Endothelial cell of umbilical vein (primary cell): ENCODE measurements at regions not wholly inside any gene's neighbourhood (a gene's known extent, or its start where the extent isn't known, plus 50 kb on each side); places are given as distances from the start of the nearest gene placed in this dataset.

ENCODE experiments used
- BruUV-seq: library from RNA; stranded (reverse); fragments of 400-500 nt; replicated peaks from 2 replicates; lab custom pipeline; 2021; lab: Mats Ljungman, UMichigan
- CTCF ChIA-PET: fragments of 300-600, 350-600 bp; sonication (Branson Sonifier 250); formaldehyde crosslinking; loops from one replicate; lab custom pipeline; 2021; ENCODE audit warnings: antibody characterized with exemption, inconsistent platforms; lab: Charles Lee
- POLR2A ChIA-PET: fragments of 300-600, 350-600 bp; sonication (Branson Sonifier 250); formaldehyde crosslinking; loops from one replicate; lab custom pipeline; 2021; ENCODE audit warnings: antibody characterized with exemption, inconsistent platforms; lab: Charles Lee
- DNase-seq: peaks from one replicate; pipeline ENCODE4 v3.0.0-alpha.2; 2011; ENCODE audit warnings: low read depth, low spot score
- FAIRE-seq: peaks from 2 replicates; lab custom pipeline; 2011; peaks lifted over from hg19 to GRCh38; lab: Jason Lieb, UNC
- H2AFZ ChIP-seq: 2 replicates; pipeline ENCODE4 v1.6.0; 2012; ENCODE audit warnings: low read depth, low read length, control low read depth, inconsistent platforms
- H3K27ac ChIP-seq: 2 replicates; pipeline ENCODE4 v1.5.1; 2011; ENCODE audit warnings: low read depth, mild to moderate bottlenecking, control low read depth, low read length, moderate library complexity; ENCODE audit not compliant: insufficient read depth
- H3K27me3 ChIP-seq, 2 experiments: 2 replicates each; pipeline versions ENCODE4 v1.6.0 to v1.6.1; 2011; ENCODE audit warnings: low read length in 2 of 2, mixed read lengths in 1 of 2; ENCODE audit not compliant: control insufficient read depth in 2 of 2, insufficient read depth in 2 of 2
- H3K36me3 ChIP-seq, 2 experiments: 2 replicates in 1 of 2; 3 replicates in 1 of 2; pipeline ENCODE4 v1.5.1; 2011; ENCODE audit warnings: low read length in 2 of 2, mild to moderate bottlenecking in 1 of 2, moderate library complexity in 1 of 2; ENCODE audit not compliant: control insufficient read depth in 2 of 2, insufficient read depth in 2 of 2; ENCODE audit errors: extremely low read depth in 1 of 2
- H3K4me1 ChIP-seq: 3 replicates; pipeline ENCODE4 v1.5.1; 2011; ENCODE audit warnings: mild to moderate bottlenecking, low read length; ENCODE audit not compliant: control insufficient read depth, insufficient read depth; ENCODE audit errors: extremely low read depth
- H3K4me2 ChIP-seq: 2 replicates; pipeline ENCODE4 v1.6.1; 2011; ENCODE audit warnings: low read length, control low read depth, mixed read lengths; ENCODE audit not compliant: insufficient read depth
- H3K4me3 ChIP-seq, 3 experiments: fragments of 200-600 bp in 1 of 3; sonication (generic), shearing (Covaris generic) in 1 of 3; replicated peaks in 1 of 3; 2 replicates each; pipeline ENCODE4 v1.5.1; 2011 to 2016; ENCODE audit warnings: control low read depth in 3 of 3, low read length in 3 of 3, mild to moderate bottlenecking in 2 of 3, inconsistent platforms in 1 of 3, low read depth in 1 of 3, moderate library complexity in 1 of 3; ENCODE audit not compliant: insufficient read depth in 1 of 3
- H3K79me2 ChIP-seq: 2 replicates; pipeline ENCODE4 v1.6.0; 2012; ENCODE audit warnings: low read length, inconsistent platforms; ENCODE audit not compliant: control insufficient read depth, insufficient read depth
- H3K9ac ChIP-seq: replicated peaks from 2 replicates; pipeline ENCODE3; 2011; ENCODE audit warnings: low read length, control low read depth; ENCODE audit not compliant: insufficient read depth; ENCODE audit errors: extremely low read depth
- H3K9me1 ChIP-seq: replicated peaks from 3 replicates; pipeline ENCODE4 v1.6.0; 2011; ENCODE audit warnings: mild to moderate bottlenecking, low read length; ENCODE audit not compliant: control insufficient read depth, insufficient read depth; ENCODE audit errors: extremely low read depth
- H3K9me3 ChIP-seq: replicated peaks from 2 replicates; pipeline ENCODE4 v1.5.1; 2012; ENCODE audit warnings: low read length, inconsistent platforms; ENCODE audit not compliant: control insufficient read depth, insufficient read depth
- H4K20me1 ChIP-seq: replicated peaks from 2 replicates; pipeline ENCODE3; 2011; ENCODE audit warnings: mild to moderate bottlenecking, low read length; ENCODE audit not compliant: control insufficient read depth, insufficient read depth; ENCODE audit errors: extremely low read depth
- EZH2 ChIP-seq: IDR thresholded peaks from 2 replicates; pipeline ENCODE4 v1.6.1; 2012; ENCODE audit warnings: borderline replicate concordance, low read depth, mild to moderate bottlenecking, moderate library complexity, low read length, inconsistent platforms; ENCODE audit not compliant: severe bottlenecking
- FOS ChIP-seq: IDR thresholded peaks from 2 replicates; pipeline ENCODE4 v1.6.1; 2011; ENCODE audit warnings: mild to moderate bottlenecking, low read length, moderate library complexity, borderline replicate concordance; ENCODE audit not compliant: insufficient read depth
- GATA2 ChIP-seq: IDR thresholded peaks from 2 replicates; pipeline ENCODE4 v1.7.0; 2011; ENCODE audit warnings: low read depth, mild to moderate bottlenecking, moderate library complexity, mixed read lengths, low read length; ENCODE audit not compliant: insufficient read length, insufficient read depth
- JUN ChIP-seq: IDR thresholded peaks from 2 replicates; pipeline ENCODE4 v1.6.1; 2011; ENCODE audit warnings: borderline replicate concordance, low read depth; ENCODE audit not compliant: insufficient read length, insufficient read depth
- MYC ChIP-seq: IDR thresholded peaks from one replicate; pipeline ENCODE4 v1.6.1; 2011; ENCODE audit warnings: mild to moderate bottlenecking, low read depth, low read length
- POLR2A ChIP-seq: IDR thresholded peaks from 2 replicates; pipeline ENCODE4 v1.6.1; 2012; ENCODE audit warnings: low read depth, mild to moderate bottlenecking, control low read depth, low read length
- POLR2AphosphoS5 ChIP-seq: IDR thresholded peaks from 2 replicates; pipeline ENCODE4 v1.6.1; 2012; ENCODE audit warnings: low read depth, mild to moderate bottlenecking, control low read depth, low read length, moderate library complexity; ENCODE audit not compliant: insufficient read depth
- dilution Hi-C: fragments of 300-500 bp; cut with MboI; formaldehyde crosslinking; loops from one replicate; pipeline ENCODE4 v1.15.0; 2019; ENCODE audit warnings: low sequenced_read_pairs; ENCODE audit not compliant: extremely low pct_ligation_motif_present
- intact Hi-C: fragments of 100-400 bp; cut with micrococcal nuclease; formaldehyde crosslinking; loops from one replicate; pipeline ENCODE4 v1.10.0; 2022
- TF ChIP-seq, protein P1 (sequence below), 2 donors: IDR thresholded peaks; 1 replicate in 1 of 2; 2 replicates in 1 of 2; pipeline ENCODE4 v1.5.1; 2011; ENCODE audit warnings: low read length in 2 of 2, mild to moderate bottlenecking in 2 of 2, moderate library complexity in 2 of 2, control low read depth in 1 of 2, inconsistent platforms in 1 of 2, low read depth in 1 of 2; ENCODE audit not compliant: insufficient read depth in 1 of 2; ENCODE audit errors: extremely low read depth in 1 of 2
- TF ChIP-seq, protein P2 (sequence below): IDR thresholded peaks from 2 replicates; pipeline ENCODE4 v1.6.1; 2011; ENCODE audit not compliant: insufficient read depth, insufficient read length

DNA sequence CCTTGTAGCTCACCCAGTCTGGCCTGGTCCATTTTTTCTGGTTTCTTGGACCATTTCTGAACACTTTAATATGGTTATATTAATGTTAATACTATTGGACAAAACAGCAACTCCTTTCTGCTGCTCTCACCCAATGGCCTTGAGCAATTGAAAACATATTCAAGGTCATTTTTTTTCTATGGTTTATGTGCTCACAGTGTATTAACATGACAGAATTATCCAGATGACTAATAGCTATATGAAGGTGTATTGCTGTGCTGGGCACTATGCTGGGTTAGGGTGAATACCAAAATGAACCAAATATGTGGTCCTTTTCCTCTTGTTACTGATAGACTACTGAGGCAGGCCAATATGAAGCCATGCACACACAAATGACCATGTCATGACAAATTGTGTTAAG is 591.6 kb upstream of the PLXNA2 start:
- Histone ChIP-seq H3K9me1 (no peaks in the 10 kb centered on the region), H3K9me3 (no peaks in the 10 kb centered on the region), H3K9ac (no peak overlapping the region), H3K79me2 (no peaks in the 10 kb centered on the region), H3K27ac (no peak overlapping the region), H3K4me2 (no peak overlapping the region), H3K4me3 (no peak overlapping the region), H4K20me1 (no peaks in the 10 kb centered on the region), H3K36me3 (no peaks in the 10 kb centered on the region), H3K4me1 (peaks cover 2% of the 10 kb centered on the region), H3K27me3 (no peaks in the 10 kb centered on the region), H2AFZ (no peak overlapping the region)
- ChIA-PET CTCF (interaction anchor here (1.0 to 1.1 kb wide), 2 partner anchors 13 to 23 kb away, joined by 3 read pairs; no protein-coding TSS in a partner anchor), POLR2A (no interaction called here)
- BruUV-seq, result no TSS peak
- dilution Hi-C loops (no loop called here), intact Hi-C loops (no loop called here)
- TF ChIP-seq EZH2 (no peak), POLR2A (no peak), POLR2AphosphoS5 (no peak), GATA2 (no peak), JUN (no peak), FOS (no peak), MYC (no peak)
- TF ChIP-seq, protein P1, sequence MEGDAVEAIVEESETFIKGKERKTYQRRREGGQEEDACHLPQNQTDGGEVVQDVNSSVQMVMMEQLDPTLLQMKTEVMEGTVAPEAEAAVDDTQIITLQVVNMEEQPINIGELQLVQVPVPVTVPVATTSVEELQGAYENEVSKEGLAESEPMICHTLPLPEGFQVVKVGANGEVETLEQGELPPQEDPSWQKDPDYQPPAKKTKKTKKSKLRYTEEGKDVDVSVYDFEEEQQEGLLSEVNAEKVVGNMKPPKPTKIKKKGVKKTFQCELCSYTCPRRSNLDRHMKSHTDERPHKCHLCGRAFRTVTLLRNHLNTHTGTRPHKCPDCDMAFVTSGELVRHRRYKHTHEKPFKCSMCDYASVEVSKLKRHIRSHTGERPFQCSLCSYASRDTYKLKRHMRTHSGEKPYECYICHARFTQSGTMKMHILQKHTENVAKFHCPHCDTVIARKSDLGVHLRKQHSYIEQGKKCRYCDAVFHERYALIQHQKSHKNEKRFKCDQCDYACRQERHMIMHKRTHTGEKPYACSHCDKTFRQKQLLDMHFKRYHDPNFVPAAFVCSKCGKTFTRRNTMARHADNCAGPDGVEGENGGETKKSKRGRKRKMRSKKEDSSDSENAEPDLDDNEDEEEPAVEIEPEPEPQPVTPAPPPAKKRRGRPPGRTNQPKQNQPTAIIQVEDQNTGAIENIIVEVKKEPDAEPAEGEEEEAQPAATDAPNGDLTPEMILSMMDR (IDR thresholded peaks at IDR 0.05; ENCODE audit: extremely low read depth in 1 of 2, insufficient read depth in 1 of 2, low read depth in 1 of 2, low read length in 2 of 2), result no peak
- TF ChIP-seq, protein P2, sequence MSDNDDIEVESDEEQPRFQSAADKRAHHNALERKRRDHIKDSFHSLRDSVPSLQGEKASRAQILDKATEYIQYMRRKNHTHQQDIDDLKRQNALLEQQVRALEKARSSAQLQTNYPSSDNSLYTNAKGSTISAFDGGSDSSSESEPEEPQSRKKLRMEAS, result no peak
- no peak for DNase-seq
- no peak for FAIRE-seq
